MM.1S (cell line): ENCODE measurements at regions not wholly inside any gene's neighbourhood (a gene's known extent, or its start where the extent isn't known, plus 50 kb on each side); places are given as distances from the start of the nearest gene placed in this dataset.

Source experiments
- EZH2 ChIP-seq: fragments of 300-600 bp; sonication (generic); optimal IDR thresholded peaks from 2 replicates; pipeline ENCODE3; 2017; ENCODE audit warnings: low read depth, mild to moderate bottlenecking, antibody characterized with exemption, low read length, mixed read lengths
- EZH2phosphoT487 ChIP-seq: fragments of 300-600 bp; sonication (generic); IDR thresholded peaks from 2 replicates; pipeline ENCODE4 v1.6.1; 2018; ENCODE audit warnings: antibody characterized with exemption, low read length
- TF ChIP-seq, protein P1 (sequence below): fragments of 300-600 bp; sonication (generic); IDR thresholded peaks from 2 replicates; pipeline ENCODE4 v1.5.1; 2016; ENCODE audit warnings: antibody characterized with exemption, low read length, mixed read lengths

GRCh38 chr4:122003335-122003734 is 51.5 kb upstream of the TRPC3 start:
- TF ChIP-seq, protein P1, sequence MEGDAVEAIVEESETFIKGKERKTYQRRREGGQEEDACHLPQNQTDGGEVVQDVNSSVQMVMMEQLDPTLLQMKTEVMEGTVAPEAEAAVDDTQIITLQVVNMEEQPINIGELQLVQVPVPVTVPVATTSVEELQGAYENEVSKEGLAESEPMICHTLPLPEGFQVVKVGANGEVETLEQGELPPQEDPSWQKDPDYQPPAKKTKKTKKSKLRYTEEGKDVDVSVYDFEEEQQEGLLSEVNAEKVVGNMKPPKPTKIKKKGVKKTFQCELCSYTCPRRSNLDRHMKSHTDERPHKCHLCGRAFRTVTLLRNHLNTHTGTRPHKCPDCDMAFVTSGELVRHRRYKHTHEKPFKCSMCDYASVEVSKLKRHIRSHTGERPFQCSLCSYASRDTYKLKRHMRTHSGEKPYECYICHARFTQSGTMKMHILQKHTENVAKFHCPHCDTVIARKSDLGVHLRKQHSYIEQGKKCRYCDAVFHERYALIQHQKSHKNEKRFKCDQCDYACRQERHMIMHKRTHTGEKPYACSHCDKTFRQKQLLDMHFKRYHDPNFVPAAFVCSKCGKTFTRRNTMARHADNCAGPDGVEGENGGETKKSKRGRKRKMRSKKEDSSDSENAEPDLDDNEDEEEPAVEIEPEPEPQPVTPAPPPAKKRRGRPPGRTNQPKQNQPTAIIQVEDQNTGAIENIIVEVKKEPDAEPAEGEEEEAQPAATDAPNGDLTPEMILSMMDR = peak; percentile 82
- TF ChIP-seq EZH2 (no peak), EZH2phosphoT487 (no peak)
